ENCODE measurements at regions not wholly inside any gene's neighbourhood (a gene's known extent, or its start where the extent isn't known, plus 50 kb on each side); places are given as distances from the start of the nearest gene placed in this dataset.
A peak's percentile ranks its signal among the peaks of the same experiment; 100 is the strongest.

- WGBS (ENCODE audit: extremely low coverage, insufficient read length, low lambda C conversion rate), result no CpG with 5 or more reads among the region's 3 CpGs
- no peak overlapping the region for H3K4me2 ChIP-seq (ENCODE audit: insufficient read depth, insufficient read length, low read length)
Observed at GRCh38 chr11:131290185-131290584, 80.2 kb upstream of the NTM start.

More at GRCh38 chr11:131290185-131290584, 80.2 kb upstream of the NTM start:
- TF ChIP-seq CTCF (conservative IDR thresholded peaks at IDR 0.05), result no peak
- Mint-ChIP-seq H3K36me3 (ENCODE audit: insufficient read depth in 1 of 3, low read depth in 3 of 3) (peaks cover 0 to 11% (median 5%) of the 10 kb centered on the region in 3 experiments; a peak in 2 of 7 replicates), H3K4me3 (no peak overlapping the region), H3K9me3 (no peaks in the 10 kb centered on the region), H3K4me1 (peaks cover 30% of the 10 kb centered on the region in 2 experiments), H3K27me3 (ENCODE audit: low read depth) (no peaks in the 10 kb centered on the region), H3K27ac (peak overlapping the region in 1 of 3 experiments; percentile 24; a peak in 2 of 7 replicates)
- Histone ChIP-seq H3K27ac (ENCODE audit: insufficient read length, low read depth, low read length) (no peak overlapping the region), H3T11ph (ENCODE audit: low read length) (no peak overlapping the region), H3K27me3 (ENCODE audit: insufficient read depth, low read length) (no peaks in the 10 kb centered on the region), H2BK15ac (ENCODE audit: low read depth, low read length) (no peak overlapping the region), H4K5ac (ENCODE audit: insufficient read length, low read depth, low read length) (no peak overlapping the region), H3K9me3 (ENCODE audit: control insufficient read depth, low read depth, low read length) (no peaks in the 10 kb centered on the region), H2BK120ac (ENCODE audit: low read depth, low read length, poor library complexity, severe bottlenecking) (no peak overlapping the region), H3K79me2 (ENCODE audit: insufficient read depth, low read length) (peaks cover 2% of the 10 kb centered on the region; the same call in 1 of the 2 replicates), H2AFZ (ENCODE audit: low read length) (no peak overlapping the region), H2BK5ac (ENCODE audit: insufficient read length, low read length) (no peak overlapping the region), H3K4me1 (ENCODE audit: insufficient read depth, low read length) (peaks cover 8% of the 10 kb centered on the region; the same call in 1 of the 2 replicates), H2AK5ac (ENCODE audit: insufficient read length, low read length) (no peak overlapping the region), H3K4ac (ENCODE audit: low read depth, low read length) (no peak overlapping the region), H3K23me2 (ENCODE audit: insufficient read length, low read depth, low read length, poor library complexity, severe bottlenecking) (no peaks in the 10 kb centered on the region), H3K14ac (ENCODE audit: insufficient read depth, low read length) (no peak overlapping the region), H4K20me1 (ENCODE audit: control insufficient read depth, insufficient read depth, insufficient read length) (no peaks in the 10 kb centered on the region), H4K8ac (replicated peaks; ENCODE audit: insufficient read length, low read depth, low read length) (no peak overlapping the region), H2BK12ac (ENCODE audit: insufficient read length, low read depth, low read length) (no peak overlapping the region), H3K79me1 (ENCODE audit: insufficient read depth, low read depth, low read length, poor library complexity, severe bottlenecking) (no peaks in the 10 kb centered on the region), H4K91ac (ENCODE audit: insufficient read length, low read depth, low read length) (no peak overlapping the region), H3K18ac (ENCODE audit: insufficient read length, low read depth, low read length) (no peak overlapping the region), H2BK20ac (ENCODE audit: low read depth, low read length, poor library complexity, severe bottlenecking) (no peak overlapping the region), H3K9ac (ENCODE audit: extremely low read depth, insufficient read length, low read length) (no peak overlapping the region), H3K56ac (ENCODE audit: insufficient read length, low read depth, low read length) (no peak overlapping the region), H3K23ac (ENCODE audit: insufficient read length, low read depth, low read length) (no peak overlapping the region)
- DNase-seq, result no peak

Data from H9 (cell line).